ENCODE measurements at regions not wholly inside any gene's neighbourhood (a gene's known extent, or its start where the extent isn't known, plus 50 kb on each side); places are given as distances from the start of the nearest gene placed in this dataset.
A peak's percentile ranks its signal among the peaks of the same experiment; 100 is the strongest.
"Not testable (repeated sequence)": the region's sequence is repeated elsewhere in the genome, so short reads cannot be mapped to it uniquely, and the experiment has no call there.

GRCh38 chr12:75658901-75659823 is 147.8 kb upstream of the KRR1 start:
- DNase-seq: peak; percentile 11

GRCh38 chr12:75658286-75658685 is 146.9 kb upstream of the KRR1 start:
- DNase-seq: no peak

GRCh38 chr12:75657831-75658230 is 146.4 kb upstream of the KRR1 start:
- DNase-seq: no peak

- not testable (repeated sequence) for DNase-seq
Observed at GRCh38 chr12:75657354-75657753, 145.9 kb upstream of the KRR1 start.

GRCh38 chr12:75656648-75657047 is 145.2 kb upstream of the KRR1 start:
- DNase-seq: no peak

GRCh38 chr12:75656210-75656609 is 144.8 kb upstream of the KRR1 start:
- no peak for DNase-seq

GRCh38 chr12:75655315-75655806 is 144.0 kb upstream of the KRR1 start:
- no peak for DNase-seq

- DNase-seq: no peak
Observed at GRCh38 chr12:75651342-75651695, 139.9 kb upstream of the KRR1 start.

GRCh38 chr12:75650595-75651341 is 139.4 kb upstream of the KRR1 start:
- DNase-seq: no peak

GRCh38 chr12:75650100-75650499 is 138.7 kb upstream of the KRR1 start:
- no peak for DNase-seq

GRCh38 chr12:75648856-75649255 is 137.4 kb upstream of the KRR1 start:
- DNase-seq: no peak

- DNase-seq: no peak
Observed at GRCh38 chr12:75646329-75647210, 135.2 kb upstream of the KRR1 start.

- DNase-seq: no peak
Observed at GRCh38 chr12:75644472-75645072, 133.2 kb upstream of the KRR1 start.

GRCh38 chr12:75643119-75643518 is 131.7 kb upstream of the KRR1 start:
- DNase-seq: not testable (repeated sequence)

GRCh38 chr12:75642226-75642625 is 130.8 kb upstream of the KRR1 start:
- no peak for DNase-seq

GRCh38 chr12:75641031-75641780 is 129.8 kb upstream of the KRR1 start:
- peak; percentile 57 for DNase-seq

- no peak for DNase-seq
Observed at GRCh38 chr12:75638792-75639191, 127.4 kb upstream of the KRR1 start.

GRCh38 chr12:75636607-75637006 is 125.2 kb upstream of the KRR1 start:
- no peak for DNase-seq

GRCh38 chr12:75635606-75636444 is 124.4 kb upstream of the KRR1 start:
- peak; percentile 24 for DNase-seq
